Smooth muscle cell (in vitro differentiated cells): ENCODE measurements at regions not wholly inside any gene's neighbourhood (a gene's known extent, or its start where the extent isn't known, plus 50 kb on each side); places are given as distances from the start of the nearest gene placed in this dataset.

Source experiments
- DNase-seq: peaks from one replicate; lab custom pipeline; 2025; ENCODE audit not compliant: unreplicated experiment; lab: John Stamatoyannopoulos, UW
- H2AFZ ChIP-seq: fragments of 200-600 bp; sonication (generic); 2 replicates; pipeline ENCODE4 v1.6.0; 2016; ENCODE audit warnings: antibody characterized with exemption, low read depth, mild to moderate bottlenecking
- H3F3A ChIP-seq: fragments of 200-600 bp; sonication (generic); 2 replicates; pipeline ENCODE4 v1.6.0; 2017; ENCODE audit warnings: antibody characterized with exemption, low read depth
- H3K27ac ChIP-seq: fragments of 200-600 bp; sonication (generic); 2 replicates; pipeline ENCODE4 v1.5.1; 2016; ENCODE audit warnings: low read depth, mild to moderate bottlenecking
- H3K27me3 ChIP-seq: fragments of 200-600 bp; sonication (generic); 2 replicates; pipeline ENCODE4 v1.6.1; 2016; ENCODE audit warnings: low read depth, mild to moderate bottlenecking
- H3K36me3 ChIP-seq: fragments of 200-600 bp; sonication (generic); 2 replicates; pipeline ENCODE4 v1.5.1; 2016; ENCODE audit warnings: low read depth
- H3K4me1 ChIP-seq: fragments of 200-600 bp; sonication (generic); 2 replicates; pipeline ENCODE4 v1.5.1; 2016; ENCODE audit warnings: low read depth
- H3K4me2 ChIP-seq: fragments of 200-600 bp; sonication (generic); 2 replicates; pipeline ENCODE4 v1.6.0; 2016; ENCODE audit warnings: mild to moderate bottlenecking
- H3K4me3 ChIP-seq: fragments of 200-600 bp; sonication (generic); 2 replicates; pipeline ENCODE4 v1.5.1; 2016; ENCODE audit warnings: mild to moderate bottlenecking
- H3K79me2 ChIP-seq: fragments of 200-600 bp; sonication (generic); 2 replicates; pipeline ENCODE4 v1.6.0; 2016; ENCODE audit warnings: low read depth, mild to moderate bottlenecking
- H3K9ac ChIP-seq: fragments of 200-600 bp; sonication (generic); 2 replicates; pipeline ENCODE4 v1.6.0; 2016; ENCODE audit warnings: low read depth
- H3K9me3 ChIP-seq: fragments of 200-600 bp; sonication (generic); replicated peaks from 2 replicates; pipeline ENCODE4 v1.5.1; 2016; ENCODE audit warnings: low read depth
- H4K20me1 ChIP-seq: fragments of 200-600 bp; sonication (generic); 2 replicates; pipeline ENCODE4 v1.6.0; 2016; ENCODE audit warnings: low read depth
- CTCF ChIP-seq: fragments of 200-600 bp; sonication (generic); IDR thresholded peaks from 2 replicates; pipeline ENCODE4 v1.5.1; 2017; ENCODE audit warnings: borderline replicate concordance, mild to moderate bottlenecking, antibody characterized with exemption; ENCODE audit not compliant: insufficient read depth, poor library complexity, severe bottlenecking
- WGBS: methylation state at CpG from one replicate; pipeline ENCODE4 v1.1.7; 2016; ENCODE audit warnings: low lambda C conversion rate; 5-methylcytosine and 5-hydroxymethylcytosine counted together

GRCh38 chr3:64905906-64906410 lies 218.2 kb upstream of the ADAMTS9 start:
- peaks cover 27% of the 10 kb centered on the region for H3K4me1 ChIP-seq
- no peaks in the 10 kb centered on the region for H3K36me3 ChIP-seq
- no peaks in the 10 kb centered on the region for H3K79me2 ChIP-seq
- no peak overlapping the region for H3K9ac ChIP-seq
- H3K27me3 ChIP-seq = no peaks in the 10 kb centered on the region
- no peak for TF ChIP-seq CTCF
- no peak overlapping the region for H3K4me3 ChIP-seq
- no peak for DNase-seq
- WGBS = 46% methylated on average over 7 of the region's 7 CpGs
- peak overlapping the region; percentile 33 for H3K4me2 ChIP-seq
- H3F3A ChIP-seq = peaks cover 23% of the 10 kb centered on the region
- no peak overlapping the region for H3K27ac ChIP-seq
- no peaks in the 10 kb centered on the region for H3K9me3 ChIP-seq
- H2AFZ ChIP-seq = no peak overlapping the region
- no peaks in the 10 kb centered on the region for H4K20me1 ChIP-seq

- 13% methylated on average over 1 of the region's 1 CpG for WGBS
- TF ChIP-seq CTCF = no peak
These were observed 215.2 kb upstream of the ADAMTS9 start for GRCh38 chr3:64903006-64903405.

GRCh38 chr3:64901986-64902516 lies 214.3 kb upstream of the ADAMTS9 start:
- Histone ChIP-seq H3K27ac (no peak overlapping the region), H4K20me1 (no peaks in the 10 kb centered on the region), H3K9me3 (no peaks in the 10 kb centered on the region), H3K27me3 (no peaks in the 10 kb centered on the region), H3F3A (peaks cover 8% of the 10 kb centered on the region), H3K36me3 (no peaks in the 10 kb centered on the region), H3K4me1 (peaks cover 8% of the 10 kb centered on the region), H2AFZ (no peak overlapping the region), H3K4me3 (no peak overlapping the region), H3K4me2 (no peak overlapping the region), H3K79me2 (no peaks in the 10 kb centered on the region), H3K9ac (no peak overlapping the region)
- no peak for TF ChIP-seq CTCF
- no peak for DNase-seq
- WGBS = 81% methylated on average over 3 of the region's 3 CpGs

More at GRCh38 chr3:64903006-64903405, 215.2 kb upstream of the ADAMTS9 start:
- Histone ChIP-seq H3K79me2 (no peaks in the 10 kb centered on the region), H3K36me3 (no peaks in the 10 kb centered on the region), H3K4me2 (peak overlapping the region; percentile 57), H3K9me3 (no peaks in the 10 kb centered on the region), H3K4me1 (peaks cover 12% of the 10 kb centered on the region), H3K9ac (no peak overlapping the region), H3K4me3 (no peak overlapping the region), H3K27ac (peak overlapping the region; percentile 22), H3F3A (peaks cover 12% of the 10 kb centered on the region), H3K27me3 (no peaks in the 10 kb centered on the region), H2AFZ (no peak overlapping the region), H4K20me1 (no peaks in the 10 kb centered on the region)
- DNase-seq = no peak

GRCh38 chr3:64901522-64901885 lies 213.7 kb upstream of the ADAMTS9 start:
- no peaks in the 10 kb centered on the region for H3K36me3 ChIP-seq
- no peaks in the 10 kb centered on the region for H3K27me3 ChIP-seq
- peaks cover 8% of the 10 kb centered on the region for H3K4me1 ChIP-seq
- H3K4me3 ChIP-seq = no peak overlapping the region
- H3K4me2 ChIP-seq = peak overlapping the region; percentile 35
- no peak for TF ChIP-seq CTCF
- no peak for DNase-seq
- WGBS = 85% methylated on average over 1 of the region's 1 CpG
- no peak overlapping the region for H2AFZ ChIP-seq
- peak overlapping the region; percentile 1 for H3K27ac ChIP-seq
- no peaks in the 10 kb centered on the region for H3K79me2 ChIP-seq
- H3K9ac ChIP-seq = no peak overlapping the region
- peaks cover 8% of the 10 kb centered on the region for H3F3A ChIP-seq
- no peaks in the 10 kb centered on the region for H3K9me3 ChIP-seq
- H4K20me1 ChIP-seq = no peaks in the 10 kb centered on the region
